ENCODE measurements at regions not wholly inside any gene's neighbourhood (a gene's known extent, or its start where the extent isn't known, plus 50 kb on each side); places are given as distances from the start of the nearest gene placed in this dataset.

- Histone ChIP-seq H3K36me3 (ENCODE audit: insufficient read depth, low read depth, low read length) (no peaks in the 10 kb centered on the region), H3K4me3 (ENCODE audit: low read length) (no peak overlapping the region), H3K9ac (ENCODE audit: low read depth, low read length) (no peak overlapping the region), H3K27me3 (ENCODE audit: insufficient read depth, low read length) (no peaks in the 10 kb centered on the region), H3K4me1 (ENCODE audit: insufficient read depth, low read length) (no peaks in the 10 kb centered on the region), H3K27ac (ENCODE audit: low read length) (no peak overlapping the region), H3K9me3 (ENCODE audit: insufficient read depth, low read depth, low read length) (peaks cover 9% of the 10 kb centered on the region; the same call in 1 of the 2 replicates)
Measured at GRCh38 chr1:61580417-61580816, 144.5 kb downstream of the TM2D1 start.

DNA sequence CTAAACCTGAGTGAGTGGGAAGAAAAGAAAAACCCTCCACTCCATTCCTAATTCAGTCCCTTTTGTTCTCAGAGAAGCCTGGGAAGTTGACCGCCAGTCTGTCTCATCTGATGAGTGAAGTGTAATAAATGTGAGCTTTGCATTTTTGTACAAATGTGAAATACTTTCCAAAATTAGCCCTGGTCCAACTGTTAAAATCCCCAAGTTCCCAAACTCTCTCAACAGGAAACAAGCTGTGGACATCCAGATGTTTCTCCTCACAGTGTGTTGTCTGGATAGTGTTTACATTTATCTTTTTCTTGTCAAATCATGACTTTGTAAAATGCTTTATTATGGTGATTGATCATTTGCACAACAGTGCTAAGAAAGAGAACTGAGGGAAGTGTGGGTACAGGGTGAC lies 145.1 kb downstream of the TM2D1 start:
- H3K27ac ChIP-seq (ENCODE audit: low read length), result no peak overlapping the region
- no peak overlapping the region for H3K9ac ChIP-seq (ENCODE audit: low read depth, low read length)
- H3K4me1 ChIP-seq (ENCODE audit: insufficient read depth, low read length), result no peaks in the 10 kb centered on the region
- H3K27me3 ChIP-seq (ENCODE audit: insufficient read depth, low read length), result no peaks in the 10 kb centered on the region
- peaks cover 9% of the 10 kb centered on the region; the same call in 1 of the 2 replicates for H3K9me3 ChIP-seq (ENCODE audit: insufficient read depth, low read depth, low read length)
- H3K4me3 ChIP-seq (ENCODE audit: low read length), result no peak overlapping the region
- no peaks in the 10 kb centered on the region for H3K36me3 ChIP-seq (ENCODE audit: insufficient read depth, low read depth, low read length)

DNA sequence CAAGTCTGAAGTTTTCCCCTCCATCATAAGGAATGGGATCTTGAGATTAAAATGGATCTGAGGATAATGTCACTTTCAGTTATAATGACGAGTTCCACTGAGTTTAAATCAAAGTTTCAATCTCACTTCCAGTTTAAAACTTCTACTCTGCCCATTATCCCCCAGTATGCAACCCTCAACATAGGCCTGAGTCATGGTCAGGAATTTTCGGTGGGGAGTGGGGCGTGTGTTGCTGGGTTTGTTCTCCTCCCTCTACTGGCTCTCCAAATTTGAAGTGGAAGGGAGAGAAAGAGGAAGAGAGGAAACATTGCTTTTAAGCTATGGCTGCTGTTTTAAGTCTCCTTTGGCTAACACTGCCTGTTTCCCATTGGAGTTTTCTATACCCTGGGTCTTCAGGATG lies 152.9 kb downstream of the TM2D1 start:
- Histone ChIP-seq H3K27ac (ENCODE audit: low read length) (no peak overlapping the region), H3K9ac (ENCODE audit: low read depth, low read length) (no peak overlapping the region), H3K36me3 (ENCODE audit: insufficient read depth, low read depth, low read length) (no peaks in the 10 kb centered on the region), H3K4me1 (ENCODE audit: insufficient read depth, low read length) (no peaks in the 10 kb centered on the region), H3K4me3 (ENCODE audit: low read length) (no peak overlapping the region), H3K27me3 (ENCODE audit: insufficient read depth, low read length) (no peaks in the 10 kb centered on the region), H3K9me3 (ENCODE audit: insufficient read depth, low read depth, low read length) (0 out of 2 replicates have a peak, but pooled peaks cover 1% of the 10 kb centered on the region)

DNA sequence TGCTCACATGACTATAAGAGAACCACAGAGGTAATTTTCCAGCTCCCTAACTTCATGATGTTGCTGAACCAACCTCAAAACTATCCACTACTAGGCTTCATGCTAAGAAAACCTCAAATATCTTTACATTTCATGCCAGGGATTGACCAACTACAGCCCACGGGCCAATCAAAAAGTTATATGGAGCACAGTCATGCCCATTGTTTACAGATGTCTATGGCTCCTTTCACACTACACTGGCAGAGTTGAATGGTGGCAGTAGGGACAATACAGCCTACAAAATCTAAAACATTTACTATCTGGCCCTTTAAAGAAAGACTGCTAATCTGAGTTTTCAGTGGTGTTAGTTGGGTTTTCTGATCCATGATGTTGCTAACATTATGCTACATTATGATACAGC lies 154.8 kb downstream of the TM2D1 start:
- Histone ChIP-seq H3K27ac (ENCODE audit: low read length) (no peak overlapping the region), H3K9ac (ENCODE audit: low read depth, low read length) (no peak overlapping the region), H3K4me1 (ENCODE audit: insufficient read depth, low read length) (no peaks in the 10 kb centered on the region), H3K36me3 (ENCODE audit: insufficient read depth, low read depth, low read length) (no peaks in the 10 kb centered on the region), H3K27me3 (ENCODE audit: insufficient read depth, low read length) (no peaks in the 10 kb centered on the region), H3K9me3 (ENCODE audit: insufficient read depth, low read depth, low read length) (peaks cover 18% of the 10 kb centered on the region), H3K4me3 (ENCODE audit: low read length) (no peak overlapping the region)

DNA sequence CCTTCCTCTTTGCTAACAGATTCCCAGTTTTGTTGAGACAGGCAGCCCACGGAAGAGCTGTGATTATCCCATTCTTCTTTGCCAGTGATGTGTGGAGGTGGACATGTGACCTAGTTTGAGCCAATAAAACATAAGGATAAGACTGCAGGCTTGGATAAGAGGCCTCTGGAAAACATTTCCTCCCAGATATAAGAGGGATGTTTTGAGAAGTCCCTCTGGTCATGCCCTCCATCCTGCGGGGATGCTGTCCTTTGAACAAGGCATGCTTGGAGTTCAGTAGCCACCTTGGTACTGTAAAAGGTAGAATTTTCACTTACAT lies 155.7 kb downstream of the TM2D1 start:
- no peak overlapping the region for H3K27ac ChIP-seq (ENCODE audit: low read length)

GRCh38 chr1:61568460-61569302 lies 156.3 kb downstream of the TM2D1 start:
- Histone ChIP-seq H3K27me3 (ENCODE audit: insufficient read depth, low read length) (no peaks in the 10 kb centered on the region), H3K4me1 (ENCODE audit: insufficient read depth, low read length) (no peaks in the 10 kb centered on the region), H3K4me3 (ENCODE audit: low read length) (no peak overlapping the region), H3K36me3 (ENCODE audit: insufficient read depth, low read depth, low read length) (no peaks in the 10 kb centered on the region), H3K9ac (ENCODE audit: low read depth, low read length) (no peak overlapping the region), H3K27ac (ENCODE audit: low read length) (no peak overlapping the region), H3K9me3 (ENCODE audit: insufficient read depth, low read depth, low read length) (peaks cover 28% of the 10 kb centered on the region)

More for the DNA sequence above, 155.7 kb downstream of the TM2D1 start:
- Histone ChIP-seq H3K27me3 (ENCODE audit: insufficient read depth, low read length) (no peaks in the 10 kb centered on the region), H3K9ac (ENCODE audit: low read depth, low read length) (no peak overlapping the region), H3K9me3 (ENCODE audit: insufficient read depth, low read depth, low read length) (peaks cover 28% of the 10 kb centered on the region), H3K4me3 (ENCODE audit: low read length) (no peak overlapping the region), H3K36me3 (ENCODE audit: insufficient read depth, low read depth, low read length) (no peaks in the 10 kb centered on the region), H3K4me1 (ENCODE audit: insufficient read depth, low read length) (no peaks in the 10 kb centered on the region)

DNA sequence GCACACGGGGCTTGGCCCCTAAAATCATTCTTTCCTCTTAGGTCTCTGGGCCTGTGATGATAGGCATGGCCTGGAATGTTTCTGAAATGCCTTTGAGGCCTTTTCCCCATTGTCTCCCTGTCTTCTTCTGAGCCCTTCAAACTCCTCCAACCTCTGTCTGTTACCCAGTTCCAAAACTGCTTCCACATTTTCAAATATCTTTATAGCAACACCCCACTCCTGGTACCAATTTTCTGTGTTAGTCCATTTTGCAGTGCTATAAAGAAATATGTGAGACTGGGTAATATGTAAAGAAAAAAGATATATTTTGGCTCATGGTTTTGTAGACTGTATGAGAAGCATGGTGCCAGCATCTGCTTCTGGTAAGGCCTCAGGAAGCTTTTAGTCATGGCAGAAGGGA lies 158.8 kb downstream of the TM2D1 start:
- no peak overlapping the region for H3K4me3 ChIP-seq (ENCODE audit: low read length)
- H3K9ac ChIP-seq (ENCODE audit: low read depth, low read length), result no peak overlapping the region
- no peaks in the 10 kb centered on the region for H3K27me3 ChIP-seq (ENCODE audit: insufficient read depth, low read length)
- H3K4me1 ChIP-seq (ENCODE audit: insufficient read depth, low read length), result no peaks in the 10 kb centered on the region
- H3K27ac ChIP-seq (ENCODE audit: low read length), result no peak overlapping the region
- H3K9me3 ChIP-seq (ENCODE audit: insufficient read depth, low read depth, low read length), result peaks cover 28% of the 10 kb centered on the region
- H3K36me3 ChIP-seq (ENCODE audit: insufficient read depth, low read depth, low read length), result no peaks in the 10 kb centered on the region

DNA sequence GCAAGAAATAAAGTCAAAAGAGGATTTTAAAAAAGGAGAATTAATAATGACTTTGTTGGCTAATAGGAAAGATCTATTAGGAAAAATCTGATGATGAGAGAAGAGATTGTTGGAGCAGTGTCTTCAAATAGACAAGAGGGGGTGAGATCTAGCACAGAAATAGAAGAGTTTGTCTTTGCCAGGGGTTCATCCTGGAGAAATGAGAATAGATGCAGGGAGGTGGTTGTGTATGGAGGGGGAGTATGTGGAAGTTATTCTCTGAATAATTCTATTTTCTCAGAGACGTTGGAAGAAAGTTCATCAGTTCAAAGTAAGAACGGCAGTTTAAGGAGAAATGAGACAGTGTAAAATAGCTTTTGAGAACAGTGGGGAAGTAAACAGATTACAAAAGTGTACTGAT lies 161.3 kb downstream of the TM2D1 start:
- Histone ChIP-seq H3K4me1 (ENCODE audit: insufficient read depth, low read length) (no peaks in the 10 kb centered on the region), H3K27me3 (ENCODE audit: insufficient read depth, low read length) (no peaks in the 10 kb centered on the region), H3K9me3 (ENCODE audit: insufficient read depth, low read depth, low read length) (peaks cover 28% of the 10 kb centered on the region), H3K4me3 (ENCODE audit: low read length) (no peak overlapping the region), H3K9ac (ENCODE audit: low read depth, low read length) (no peak overlapping the region), H3K36me3 (ENCODE audit: insufficient read depth, low read depth, low read length) (no peaks in the 10 kb centered on the region), H3K27ac (ENCODE audit: low read length) (no peak overlapping the region)

DNA sequence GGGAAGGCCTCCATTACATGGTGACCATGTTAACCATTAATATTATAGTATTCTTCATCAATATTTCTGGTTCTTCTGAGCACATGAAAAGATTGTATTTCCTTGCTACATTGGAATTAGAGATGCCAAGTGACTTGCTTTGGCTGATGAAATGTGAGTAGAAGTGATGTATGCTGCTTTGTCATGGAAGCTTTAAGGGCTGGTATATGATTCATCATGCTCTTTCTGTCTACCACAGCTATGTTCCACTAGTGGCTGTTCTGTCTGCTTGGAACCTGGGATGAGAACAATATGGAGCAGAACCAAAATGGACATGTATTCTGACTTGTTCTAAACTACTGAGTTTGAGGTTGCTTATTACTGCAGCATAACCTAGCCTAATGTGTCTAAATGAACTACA lies 163.3 kb downstream of the TM2D1 start:
- Histone ChIP-seq H3K9me3 (ENCODE audit: insufficient read depth, low read depth, low read length) (peaks cover 24% of the 10 kb centered on the region), H3K4me1 (ENCODE audit: insufficient read depth, low read length) (no peaks in the 10 kb centered on the region), H3K27ac (ENCODE audit: low read length) (no peak overlapping the region)

DNA sequence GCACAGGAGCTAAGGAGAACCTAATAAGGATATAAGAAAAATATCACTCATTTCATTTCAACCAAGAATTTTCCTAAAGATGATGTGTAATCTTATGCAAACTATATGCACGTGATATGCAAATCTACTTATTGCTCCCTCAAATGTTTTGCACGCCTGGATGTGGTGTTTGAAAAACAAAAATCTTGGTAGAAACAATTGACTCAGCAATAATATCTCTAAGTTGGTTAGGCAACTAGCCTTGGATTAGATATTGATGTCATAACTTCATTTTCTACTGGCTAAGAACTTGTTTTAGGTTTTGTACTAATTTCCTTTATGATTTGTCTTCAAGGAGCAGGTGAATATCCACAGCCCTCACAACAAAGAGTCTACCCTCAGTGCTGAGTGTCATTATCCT lies 164.6 kb downstream of the TM2D1 start:
- Histone ChIP-seq H3K9me3 (ENCODE audit: insufficient read depth, low read depth, low read length) (peaks cover 24% of the 10 kb centered on the region), H3K9ac (ENCODE audit: low read depth, low read length) (no peak overlapping the region), H3K36me3 (ENCODE audit: insufficient read depth, low read depth, low read length) (no peaks in the 10 kb centered on the region), H3K4me3 (ENCODE audit: low read length) (no peak overlapping the region), H3K27ac (ENCODE audit: low read length) (no peak overlapping the region), H3K4me1 (ENCODE audit: insufficient read depth, low read length) (no peaks in the 10 kb centered on the region), H3K27me3 (ENCODE audit: insufficient read depth, low read length) (no peaks in the 10 kb centered on the region)

More for the DNA sequence above, 163.3 kb downstream of the TM2D1 start:
- no peaks in the 10 kb centered on the region for H3K27me3 ChIP-seq (ENCODE audit: insufficient read depth, low read length)
- H3K36me3 ChIP-seq (ENCODE audit: insufficient read depth, low read depth, low read length), result no peaks in the 10 kb centered on the region
- no peak overlapping the region for H3K9ac ChIP-seq (ENCODE audit: low read depth, low read length)
- no peak overlapping the region for H3K4me3 ChIP-seq (ENCODE audit: low read length)

- Histone ChIP-seq H3K27me3 (ENCODE audit: insufficient read depth, low read length) (no peaks in the 10 kb centered on the region), H3K4me3 (ENCODE audit: low read length) (no peak overlapping the region), H3K9ac (ENCODE audit: low read depth, low read length) (no peak overlapping the region), H3K27ac (ENCODE audit: low read length) (no peak overlapping the region), H3K4me1 (ENCODE audit: insufficient read depth, low read length) (no peaks in the 10 kb centered on the region), H3K9me3 (ENCODE audit: insufficient read depth, low read depth, low read length) (peaks cover 12% of the 10 kb centered on the region), H3K36me3 (ENCODE audit: insufficient read depth, low read depth, low read length) (no peaks in the 10 kb centered on the region)
Measured at GRCh38 chr1:61556631-61557030, 168.3 kb downstream of the TM2D1 start.

DNA sequence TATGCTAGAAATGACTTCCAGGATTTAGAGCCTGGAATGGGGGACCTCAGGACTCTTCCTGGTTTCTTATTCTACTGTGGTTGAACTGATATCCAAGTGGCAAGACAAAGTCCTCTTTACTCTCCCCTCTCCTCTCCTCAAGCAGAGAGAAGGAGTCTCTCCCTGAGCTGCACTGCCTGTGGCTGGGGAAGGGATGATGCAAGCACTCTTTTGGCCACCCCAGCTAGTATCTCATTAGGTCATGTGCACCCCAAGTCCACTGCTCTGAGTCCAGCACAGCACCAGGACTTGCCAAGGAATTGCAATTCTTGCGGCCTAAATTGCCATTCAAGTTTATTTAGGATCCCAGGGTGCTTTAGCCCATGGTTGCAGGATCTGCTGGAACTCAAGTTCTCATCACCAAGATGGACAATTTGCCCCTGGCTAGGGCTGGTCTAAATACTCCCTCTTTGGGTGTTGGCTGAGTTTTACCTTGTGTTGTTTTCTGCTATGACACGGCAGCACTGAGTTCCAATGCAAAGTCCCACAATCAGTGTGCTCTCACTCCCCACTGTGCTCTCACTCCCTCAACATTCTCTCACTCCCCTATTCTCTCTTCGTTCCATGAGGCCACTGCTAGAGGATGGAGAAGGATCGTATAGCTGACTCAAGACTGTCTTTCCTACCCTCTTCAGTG lies 172.2 kb downstream of the TM2D1 start:
- Histone ChIP-seq H3K27me3 (ENCODE audit: insufficient read depth, low read length) (no peaks in the 10 kb centered on the region), H3K4me3 (ENCODE audit: low read length) (no peak overlapping the region), H3K9ac (ENCODE audit: low read depth, low read length) (no peak overlapping the region), H3K4me1 (ENCODE audit: insufficient read depth, low read length) (no peaks in the 10 kb centered on the region), H3K9me3 (ENCODE audit: insufficient read depth, low read depth, low read length) (peaks cover 12% of the 10 kb centered on the region), H3K36me3 (ENCODE audit: insufficient read depth, low read depth, low read length) (no peaks in the 10 kb centered on the region), H3K27ac (ENCODE audit: low read length) (no peak overlapping the region)

Measured in iPS-20b (cell line).